ENCODE measurements at regions not wholly inside any gene's neighbourhood (a gene's known extent, or its start where the extent isn't known, plus 50 kb on each side); places are given as distances from the start of the nearest gene placed in this dataset.

DNA sequence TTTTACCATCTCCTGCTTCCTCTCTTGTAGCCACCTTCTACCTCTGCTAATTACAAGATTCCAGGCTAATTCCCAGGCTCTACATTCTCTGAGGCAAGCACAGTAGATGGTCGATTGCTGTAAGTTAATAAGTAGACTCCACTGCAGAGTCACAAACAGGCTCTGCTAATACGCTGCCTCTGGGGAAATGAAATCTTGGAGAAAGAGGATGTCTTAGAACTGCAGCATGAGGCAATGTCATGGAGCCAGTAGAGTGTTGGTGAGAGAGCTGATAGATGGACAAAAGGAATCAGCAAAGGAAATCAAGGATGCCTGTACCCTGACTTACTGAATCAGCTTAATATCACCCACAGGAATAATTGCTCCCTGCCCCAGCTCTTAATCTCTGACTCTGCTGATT is 1260.3 kb downstream of the XPNPEP1 start:
- no peaks in the 10 kb centered on the region for H3K9me3 ChIP-seq (ENCODE audit: control insufficient read depth in 4 of 4, low read length in 3 of 4)
- H3K27ac ChIP-seq (ENCODE audit: low read depth in 1 of 2, low read length in 2 of 2): no peak overlapping the region
- TF ChIP-seq, protein P1, sequence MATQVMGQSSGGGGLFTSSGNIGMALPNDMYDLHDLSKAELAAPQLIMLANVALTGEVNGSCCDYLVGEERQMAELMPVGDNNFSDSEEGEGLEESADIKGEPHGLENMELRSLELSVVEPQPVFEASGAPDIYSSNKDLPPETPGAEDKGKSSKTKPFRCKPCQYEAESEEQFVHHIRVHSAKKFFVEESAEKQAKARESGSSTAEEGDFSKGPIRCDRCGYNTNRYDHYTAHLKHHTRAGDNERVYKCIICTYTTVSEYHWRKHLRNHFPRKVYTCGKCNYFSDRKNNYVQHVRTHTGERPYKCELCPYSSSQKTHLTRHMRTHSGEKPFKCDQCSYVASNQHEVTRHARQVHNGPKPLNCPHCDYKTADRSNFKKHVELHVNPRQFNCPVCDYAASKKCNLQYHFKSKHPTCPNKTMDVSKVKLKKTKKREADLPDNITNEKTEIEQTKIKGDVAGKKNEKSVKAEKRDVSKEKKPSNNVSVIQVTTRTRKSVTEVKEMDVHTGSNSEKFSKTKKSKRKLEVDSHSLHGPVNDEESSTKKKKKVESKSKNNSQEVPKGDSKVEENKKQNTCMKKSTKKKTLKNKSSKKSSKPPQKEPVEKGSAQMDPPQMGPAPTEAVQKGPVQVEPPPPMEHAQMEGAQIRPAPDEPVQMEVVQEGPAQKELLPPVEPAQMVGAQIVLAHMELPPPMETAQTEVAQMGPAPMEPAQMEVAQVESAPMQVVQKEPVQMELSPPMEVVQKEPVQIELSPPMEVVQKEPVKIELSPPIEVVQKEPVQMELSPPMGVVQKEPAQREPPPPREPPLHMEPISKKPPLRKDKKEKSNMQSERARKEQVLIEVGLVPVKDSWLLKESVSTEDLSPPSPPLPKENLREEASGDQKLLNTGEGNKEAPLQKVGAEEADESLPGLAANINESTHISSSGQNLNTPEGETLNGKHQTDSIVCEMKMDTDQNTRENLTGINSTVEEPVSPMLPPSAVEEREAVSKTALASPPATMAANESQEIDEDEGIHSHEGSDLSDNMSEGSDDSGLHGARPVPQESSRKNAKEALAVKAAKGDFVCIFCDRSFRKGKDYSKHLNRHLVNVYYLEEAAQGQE (IDR thresholded peaks at IDR 0.05): no peak
- TF ChIP-seq JUND (IDR thresholded peaks at IDR 0.05) (no peak), FOXA1 (IDR thresholded peaks at IDR 0.05) (no peak), YY1 (IDR thresholded peaks at IDR 0.05) (no peak), RAD21 (IDR thresholded peaks at IDR 0.05) (no peak), EGR1 (IDR thresholded peaks at IDR 0.05; ENCODE audit: low read depth in 2 of 2) (no peak), NR2F2 (IDR thresholded peaks at IDR 0.05) (no peak), GABPA (IDR thresholded peaks at IDR 0.05 in 1 of 2, conservative IDR thresholded peaks at IDR 0.05 in 1 of 2) (no peak), HNF4G (IDR thresholded peaks at IDR 0.05) (no peak), HNF4A (conservative IDR thresholded peaks at IDR 0.05) (no peak), RXRA (IDR thresholded peaks at IDR 0.05) (no peak), TAF1 (conservative IDR thresholded peaks at IDR 0.05) (no peak), ATF3 (IDR thresholded peaks at IDR 0.05) (no peak), FOXA2 (IDR thresholded peaks at IDR 0.05) (no peak), MAX (IDR thresholded peaks at IDR 0.05) (no peak), SP1 (IDR thresholded peaks at IDR 0.05) (no peak)
- TF ChIP-seq, protein P2, sequence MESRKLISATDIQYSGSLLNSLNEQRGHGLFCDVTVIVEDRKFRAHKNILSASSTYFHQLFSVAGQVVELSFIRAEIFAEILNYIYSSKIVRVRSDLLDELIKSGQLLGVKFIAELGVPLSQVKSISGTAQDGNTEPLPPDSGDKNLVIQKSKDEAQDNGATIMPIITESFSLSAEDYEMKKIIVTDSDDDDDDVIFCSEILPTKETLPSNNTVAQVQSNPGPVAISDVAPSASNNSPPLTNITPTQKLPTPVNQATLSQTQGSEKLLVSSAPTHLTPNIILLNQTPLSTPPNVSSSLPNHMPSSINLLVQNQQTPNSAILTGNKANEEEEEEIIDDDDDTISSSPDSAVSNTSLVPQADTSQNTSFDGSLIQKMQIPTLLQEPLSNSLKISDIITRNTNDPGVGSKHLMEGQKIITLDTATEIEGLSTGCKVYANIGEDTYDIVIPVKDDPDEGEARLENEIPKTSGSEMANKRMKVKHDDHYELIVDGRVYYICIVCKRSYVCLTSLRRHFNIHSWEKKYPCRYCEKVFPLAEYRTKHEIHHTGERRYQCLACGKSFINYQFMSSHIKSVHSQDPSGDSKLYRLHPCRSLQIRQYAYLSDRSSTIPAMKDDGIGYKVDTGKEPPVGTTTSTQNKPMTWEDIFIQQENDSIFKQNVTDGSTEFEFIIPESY (IDR thresholded peaks at IDR 0.05): no peak
- TF ChIP-seq, protein P3, sequence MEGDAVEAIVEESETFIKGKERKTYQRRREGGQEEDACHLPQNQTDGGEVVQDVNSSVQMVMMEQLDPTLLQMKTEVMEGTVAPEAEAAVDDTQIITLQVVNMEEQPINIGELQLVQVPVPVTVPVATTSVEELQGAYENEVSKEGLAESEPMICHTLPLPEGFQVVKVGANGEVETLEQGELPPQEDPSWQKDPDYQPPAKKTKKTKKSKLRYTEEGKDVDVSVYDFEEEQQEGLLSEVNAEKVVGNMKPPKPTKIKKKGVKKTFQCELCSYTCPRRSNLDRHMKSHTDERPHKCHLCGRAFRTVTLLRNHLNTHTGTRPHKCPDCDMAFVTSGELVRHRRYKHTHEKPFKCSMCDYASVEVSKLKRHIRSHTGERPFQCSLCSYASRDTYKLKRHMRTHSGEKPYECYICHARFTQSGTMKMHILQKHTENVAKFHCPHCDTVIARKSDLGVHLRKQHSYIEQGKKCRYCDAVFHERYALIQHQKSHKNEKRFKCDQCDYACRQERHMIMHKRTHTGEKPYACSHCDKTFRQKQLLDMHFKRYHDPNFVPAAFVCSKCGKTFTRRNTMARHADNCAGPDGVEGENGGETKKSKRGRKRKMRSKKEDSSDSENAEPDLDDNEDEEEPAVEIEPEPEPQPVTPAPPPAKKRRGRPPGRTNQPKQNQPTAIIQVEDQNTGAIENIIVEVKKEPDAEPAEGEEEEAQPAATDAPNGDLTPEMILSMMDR (IDR thresholded peaks at IDR 0.05; ENCODE audit: low read depth, low read length, missing input control): no peak
- DNase-seq (ENCODE audit: low spot score): no peak
- H3K36me3 ChIP-seq (ENCODE audit: control insufficient read depth in 4 of 4, insufficient read depth in 3 of 4, low read depth in 1 of 4, low read length in 3 of 4): no peaks in the 10 kb centered on the region
- no peak overlapping the region for H3K4me3 ChIP-seq (ENCODE audit: low read depth in 1 of 3, low read length in 3 of 3)
- H3K27me3 ChIP-seq (ENCODE audit: control insufficient read depth in 4 of 4, insufficient read depth in 4 of 4, low read length in 3 of 4): peaks cover 0 to 3% (median 0%) of the 10 kb centered on the region in 4 donors
- 52% methylated on average over 2 of the region's 2 CpGs for WGBS
- H3K9ac ChIP-seq (ENCODE audit: low read depth in 1 of 2, low read length in 2 of 2): no peak overlapping the region
- H3K4me1 ChIP-seq (ENCODE audit: control insufficient read depth in 4 of 4, insufficient read depth in 4 of 4, low read length in 3 of 4): no peaks in the 10 kb centered on the region

Data from liver (tissue), 8 donors.